Fibroblast of the aortic adventitia (primary cell): ENCODE measurements at regions not wholly inside any gene's neighbourhood (a gene's known extent, or its start where the extent isn't known, plus 50 kb on each side); places are given as distances from the start of the nearest gene placed in this dataset.

ENCODE experiments used
- DNase-seq: peaks from one replicate; pipeline ENCODE4 v3.0.0-alpha.2; 2010; ENCODE audit warnings: low read depth
- H3K4me3 ChIP-seq: 2 replicates; pipeline ENCODE4 v1.5.1; 2011; ENCODE audit warnings: low read depth, mild to moderate bottlenecking, control low read depth, low read length, moderate library complexity
- TF ChIP-seq, protein P1 (sequence below): IDR thresholded peaks from 2 replicates; pipeline ENCODE4 v1.5.1; 2011; ENCODE audit warnings: mild to moderate bottlenecking, low read length, control low read depth, inconsistent platforms; ENCODE audit not compliant: insufficient read depth

DNA sequence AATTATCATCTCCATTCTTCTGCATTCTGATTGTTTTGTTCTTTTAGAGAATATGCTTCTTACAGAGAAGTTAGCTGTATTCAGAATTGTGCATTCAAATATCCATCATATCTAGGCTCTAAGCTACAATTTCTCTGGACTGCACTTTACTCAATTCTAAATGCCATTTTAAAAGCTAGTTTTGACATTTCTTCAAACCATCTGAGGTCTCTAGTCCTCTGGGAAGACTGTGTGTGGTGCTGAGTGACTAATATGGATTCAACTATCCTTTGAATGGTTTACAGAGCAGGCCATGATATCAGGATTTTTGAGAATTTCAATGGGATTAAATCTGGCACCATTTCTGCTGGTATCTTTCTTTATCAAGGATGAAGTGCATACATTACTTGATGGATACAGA lies 285.7 kb downstream of the BTBD3 start:
- TF ChIP-seq, protein P1, sequence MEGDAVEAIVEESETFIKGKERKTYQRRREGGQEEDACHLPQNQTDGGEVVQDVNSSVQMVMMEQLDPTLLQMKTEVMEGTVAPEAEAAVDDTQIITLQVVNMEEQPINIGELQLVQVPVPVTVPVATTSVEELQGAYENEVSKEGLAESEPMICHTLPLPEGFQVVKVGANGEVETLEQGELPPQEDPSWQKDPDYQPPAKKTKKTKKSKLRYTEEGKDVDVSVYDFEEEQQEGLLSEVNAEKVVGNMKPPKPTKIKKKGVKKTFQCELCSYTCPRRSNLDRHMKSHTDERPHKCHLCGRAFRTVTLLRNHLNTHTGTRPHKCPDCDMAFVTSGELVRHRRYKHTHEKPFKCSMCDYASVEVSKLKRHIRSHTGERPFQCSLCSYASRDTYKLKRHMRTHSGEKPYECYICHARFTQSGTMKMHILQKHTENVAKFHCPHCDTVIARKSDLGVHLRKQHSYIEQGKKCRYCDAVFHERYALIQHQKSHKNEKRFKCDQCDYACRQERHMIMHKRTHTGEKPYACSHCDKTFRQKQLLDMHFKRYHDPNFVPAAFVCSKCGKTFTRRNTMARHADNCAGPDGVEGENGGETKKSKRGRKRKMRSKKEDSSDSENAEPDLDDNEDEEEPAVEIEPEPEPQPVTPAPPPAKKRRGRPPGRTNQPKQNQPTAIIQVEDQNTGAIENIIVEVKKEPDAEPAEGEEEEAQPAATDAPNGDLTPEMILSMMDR: no peak
- DNase-seq: no peak
- no peak overlapping the region for H3K4me3 ChIP-seq

DNA sequence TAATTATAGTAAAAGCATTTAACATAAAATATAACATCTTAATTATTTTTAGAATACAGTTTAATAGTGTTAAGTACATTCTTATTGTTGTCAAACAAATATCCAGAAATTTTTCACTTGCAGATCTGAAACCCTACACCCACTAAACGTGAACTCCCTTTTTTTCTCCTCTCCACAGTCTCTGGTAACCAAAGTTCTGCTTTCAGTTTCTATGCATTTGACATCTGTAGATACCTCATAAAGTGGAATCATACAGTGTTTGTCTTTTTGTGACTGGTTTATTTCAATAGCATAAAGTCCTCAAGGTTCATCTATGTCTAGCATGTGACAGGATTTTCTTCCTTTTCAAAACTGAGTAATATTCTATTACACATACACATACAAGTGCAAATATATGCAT lies 286.3 kb downstream of the BTBD3 start:
- no peak for DNase-seq
- TF ChIP-seq, protein P1: no peak
- H3K4me3 ChIP-seq: no peak overlapping the region

DNA sequence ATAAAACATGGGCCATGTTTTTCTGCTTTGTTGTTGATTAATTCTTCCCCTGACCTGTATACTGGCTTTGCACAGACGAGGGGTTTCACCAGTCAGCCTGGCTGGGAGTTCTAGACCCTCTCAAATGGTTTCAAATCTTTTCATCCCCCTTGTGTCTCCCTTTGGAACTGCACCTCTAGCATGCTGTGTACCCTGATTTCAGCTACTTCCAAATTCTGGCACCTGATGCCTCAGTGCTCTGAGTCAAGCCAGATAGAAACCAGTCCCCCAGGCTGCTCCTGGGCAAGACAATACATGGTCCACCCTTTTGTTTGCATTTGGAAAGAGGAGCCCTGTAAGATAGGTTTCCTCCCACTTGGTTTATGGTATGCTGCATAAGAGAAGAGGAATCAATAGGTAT lies 290.2 kb downstream of the BTBD3 start:
- DNase-seq: peak; percentile 63
- H3K4me3 ChIP-seq: no peak overlapping the region
- TF ChIP-seq, protein P1: peak; percentile 84

DNA sequence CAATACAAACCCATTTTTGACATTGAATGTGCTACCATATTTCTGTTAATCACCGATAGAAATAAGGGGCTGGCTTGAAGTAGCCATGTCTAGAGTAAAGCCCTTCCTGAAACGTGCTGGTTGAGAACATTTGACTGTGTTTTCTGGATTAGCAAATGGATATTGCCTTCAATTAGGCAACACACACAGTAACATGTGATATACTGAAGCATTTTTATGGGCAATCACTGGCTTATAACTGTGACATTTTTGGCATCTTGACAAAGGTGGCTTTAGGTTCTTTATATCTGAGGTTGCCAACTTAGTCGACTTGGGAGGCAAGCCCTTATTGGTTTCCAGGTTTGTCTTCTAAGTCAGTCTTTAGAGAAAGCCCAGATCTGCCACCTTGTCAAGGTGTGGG lies 292.9 kb downstream of the BTBD3 start:
- no peak overlapping the region for H3K4me3 ChIP-seq
- DNase-seq: no peak
- TF ChIP-seq, protein P1: no peak

DNA sequence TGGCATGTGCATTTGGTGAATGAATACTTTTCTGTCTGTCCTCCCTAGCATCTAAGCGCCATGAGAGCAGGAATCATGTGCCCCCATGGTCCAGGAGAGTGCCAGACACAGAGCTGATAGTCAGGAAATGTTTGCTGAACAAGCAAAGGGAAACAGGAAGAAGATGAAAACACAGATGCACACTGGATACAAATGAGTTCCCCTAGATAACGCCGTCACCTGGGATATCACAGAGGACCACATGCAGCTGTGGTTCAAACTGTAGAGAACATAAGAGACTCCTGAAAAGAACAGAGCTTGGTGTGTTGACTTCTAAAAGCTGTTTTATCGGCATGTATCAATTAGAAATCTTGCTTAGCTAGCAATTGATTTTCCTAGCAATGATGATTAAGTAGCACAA lies 293.7 kb downstream of the BTBD3 start:
- no peak for DNase-seq
- TF ChIP-seq, protein P1: no peak
- no peak overlapping the region for H3K4me3 ChIP-seq

DNA sequence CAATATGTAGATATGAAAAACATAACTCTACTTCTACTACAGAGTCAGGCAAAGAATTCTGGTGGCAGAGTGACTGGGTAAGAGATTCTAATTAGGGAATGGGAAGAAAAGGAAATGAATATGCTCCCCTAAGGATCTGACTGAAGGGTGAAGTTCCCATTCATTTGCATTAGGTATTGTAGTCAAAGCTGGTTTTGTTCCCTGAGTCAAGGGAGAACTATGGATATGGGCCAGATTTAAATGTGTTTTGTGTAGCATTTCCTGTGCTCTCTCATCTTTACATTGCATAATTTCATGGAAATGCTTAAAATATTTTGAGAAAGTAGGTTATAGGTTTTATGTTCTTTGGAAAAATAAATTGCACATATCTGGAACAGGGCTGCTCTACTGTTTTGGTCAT lies 299.7 kb downstream of the BTBD3 start:
- H3K4me3 ChIP-seq: no peak overlapping the region
- no peak for DNase-seq
- TF ChIP-seq, protein P1: no peak

DNA sequence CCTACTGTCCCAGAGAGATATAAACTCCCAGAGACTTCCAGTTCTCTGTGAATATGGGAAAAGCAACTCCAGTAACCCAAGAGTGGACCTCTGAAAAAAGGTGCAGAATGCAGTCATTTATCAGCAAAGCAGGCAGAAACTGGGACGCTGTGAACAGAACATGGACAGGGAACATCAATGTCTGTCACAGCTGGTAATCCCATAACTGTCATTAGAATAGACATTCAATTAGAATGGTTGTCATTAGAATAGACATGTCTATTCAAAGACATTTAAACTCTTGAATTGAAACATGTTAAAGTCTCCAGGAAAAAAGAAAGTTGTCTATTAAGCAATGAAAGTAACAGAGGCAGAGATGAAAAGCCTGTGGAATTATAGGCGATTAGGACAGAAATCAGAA lies 302.1 kb downstream of the BTBD3 start:
- no peak for DNase-seq
- no peak overlapping the region for H3K4me3 ChIP-seq
- TF ChIP-seq, protein P1: no peak
